Astrocyte of the spinal cord (primary cell): ENCODE measurements at regions not wholly inside any gene's neighbourhood (a gene's known extent, or its start where the extent isn't known, plus 50 kb on each side); places are given as distances from the start of the nearest gene placed in this dataset.
"Not testable (repeated sequence)": the region's sequence is repeated elsewhere in the genome, so short reads cannot be mapped to it uniquely, and the experiment has no call there.

Experiments used
- DNase-seq: peaks from one replicate; pipeline ENCODE4 v3.0.0; 2011; ENCODE audit warnings: low read depth, low spot score
- H3K4me3 ChIP-seq: 2 replicates; pipeline ENCODE4 v1.5.1; 2011; ENCODE audit warnings: low read depth, mild to moderate bottlenecking, low read length, moderate library complexity
- in situ Hi-C: cut with HindIII; loops from 2 replicates; pipeline ENCODE4 v1.10.0; 2017; ENCODE audit warnings: low sequenced_read_pairs
- TF ChIP-seq, protein P1 (sequence below): IDR thresholded peaks from 2 replicates; pipeline ENCODE4 v1.5.1; 2012; ENCODE audit warnings: low read depth, mild to moderate bottlenecking, low read length, inconsistent platforms

DNA sequence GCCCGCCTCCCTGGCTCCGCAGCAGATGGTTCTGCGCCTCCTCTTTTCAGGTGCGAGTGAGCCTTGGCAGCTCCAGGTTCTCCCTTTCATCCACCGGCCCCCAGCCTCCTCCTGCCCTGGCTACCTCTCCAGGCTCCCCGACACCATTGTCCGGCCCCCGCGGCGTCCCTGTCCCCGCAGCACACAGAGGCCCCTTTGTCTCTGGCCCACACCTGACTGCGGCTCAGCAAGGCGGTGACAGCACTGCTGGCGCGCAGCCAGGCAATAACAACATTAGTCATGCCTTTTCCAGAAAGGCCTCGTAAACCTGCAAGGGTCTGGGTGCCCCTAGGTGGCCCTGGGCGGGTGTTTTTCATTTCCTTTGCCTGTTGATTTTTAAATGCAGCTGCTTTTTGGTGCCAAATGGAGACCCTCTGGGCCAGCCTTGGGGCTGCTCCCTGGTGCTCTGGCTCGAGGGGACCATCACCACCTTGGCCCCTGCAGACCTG, 73.2 kb upstream of the MEDAG start:
- no peak overlapping the region for H3K4me3 ChIP-seq
- TF ChIP-seq, protein P1, sequence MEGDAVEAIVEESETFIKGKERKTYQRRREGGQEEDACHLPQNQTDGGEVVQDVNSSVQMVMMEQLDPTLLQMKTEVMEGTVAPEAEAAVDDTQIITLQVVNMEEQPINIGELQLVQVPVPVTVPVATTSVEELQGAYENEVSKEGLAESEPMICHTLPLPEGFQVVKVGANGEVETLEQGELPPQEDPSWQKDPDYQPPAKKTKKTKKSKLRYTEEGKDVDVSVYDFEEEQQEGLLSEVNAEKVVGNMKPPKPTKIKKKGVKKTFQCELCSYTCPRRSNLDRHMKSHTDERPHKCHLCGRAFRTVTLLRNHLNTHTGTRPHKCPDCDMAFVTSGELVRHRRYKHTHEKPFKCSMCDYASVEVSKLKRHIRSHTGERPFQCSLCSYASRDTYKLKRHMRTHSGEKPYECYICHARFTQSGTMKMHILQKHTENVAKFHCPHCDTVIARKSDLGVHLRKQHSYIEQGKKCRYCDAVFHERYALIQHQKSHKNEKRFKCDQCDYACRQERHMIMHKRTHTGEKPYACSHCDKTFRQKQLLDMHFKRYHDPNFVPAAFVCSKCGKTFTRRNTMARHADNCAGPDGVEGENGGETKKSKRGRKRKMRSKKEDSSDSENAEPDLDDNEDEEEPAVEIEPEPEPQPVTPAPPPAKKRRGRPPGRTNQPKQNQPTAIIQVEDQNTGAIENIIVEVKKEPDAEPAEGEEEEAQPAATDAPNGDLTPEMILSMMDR: no peak
- in situ Hi-C loops: no loop called here
- DNase-seq: peak; percentile 74

DNA sequence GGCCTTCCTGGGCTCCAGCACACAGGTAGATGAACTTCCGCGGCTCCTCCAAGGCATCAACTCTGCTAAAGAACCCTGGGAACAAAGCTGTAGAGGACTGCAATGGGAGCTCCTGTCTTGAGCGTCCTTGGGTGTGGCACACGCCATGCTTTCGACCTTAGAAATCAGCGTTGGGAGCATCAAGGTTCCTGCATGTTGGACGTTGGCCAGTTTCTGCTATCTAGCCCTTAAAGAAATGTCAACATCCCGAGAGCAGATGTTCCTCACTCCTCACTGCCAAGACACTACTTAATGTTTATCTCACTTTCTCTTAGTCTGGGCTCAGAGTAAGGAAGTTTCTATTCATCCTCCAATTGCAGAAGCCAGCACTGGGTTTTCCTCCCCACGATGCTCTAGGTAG, 70.6 kb upstream of the MEDAG start:
- DNase-seq: no peak
- no peak overlapping the region for H3K4me3 ChIP-seq
- TF ChIP-seq, protein P1: no peak
- in situ Hi-C loops: no loop called here

DNA sequence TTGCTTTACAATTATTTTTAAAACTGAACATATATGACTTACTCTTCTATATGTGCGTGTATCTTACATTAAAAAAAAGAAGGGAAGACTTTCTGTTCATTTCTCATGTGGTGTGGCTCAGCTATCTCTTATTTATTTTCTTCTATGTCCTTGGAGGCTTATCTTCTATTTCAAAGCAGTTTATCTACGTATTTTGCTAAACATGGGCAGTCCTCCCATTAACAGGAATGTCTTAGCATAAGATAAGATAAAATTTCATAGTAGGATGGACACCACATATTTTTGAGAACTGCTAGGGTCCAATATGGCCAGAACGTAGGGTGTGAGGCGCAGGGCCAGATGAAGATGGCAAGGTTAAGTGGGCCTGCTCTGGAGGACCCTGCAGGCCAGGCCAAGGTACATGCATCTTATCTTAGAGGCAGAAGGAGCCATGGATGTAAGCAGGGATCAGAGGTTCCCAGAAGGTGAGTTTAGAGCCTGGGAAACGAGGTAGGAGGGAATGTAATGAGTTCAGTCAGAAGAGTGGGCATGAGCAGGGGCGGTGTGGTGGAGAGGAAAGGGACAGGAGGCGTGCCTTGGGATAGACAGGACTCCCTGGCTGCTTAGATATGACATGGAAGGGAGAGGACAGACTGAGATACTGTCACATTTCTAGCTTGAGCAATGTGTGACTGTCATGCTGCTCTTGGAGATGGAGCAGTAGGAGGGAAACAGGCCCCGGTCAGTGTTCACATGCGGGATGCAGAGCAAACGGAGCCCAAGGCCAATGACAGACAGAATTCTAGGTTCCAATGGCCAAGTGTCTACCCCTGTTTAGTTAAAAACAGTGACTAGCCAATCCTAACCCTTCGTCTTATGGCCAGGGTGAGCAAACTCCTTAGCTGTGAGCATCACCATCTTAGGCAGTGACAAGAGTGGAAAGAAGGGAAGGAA, 68.6 kb upstream of the MEDAG start:
- in situ Hi-C loops: no loop called here
- TF ChIP-seq, protein P1: no peak
- no peak overlapping the region for H3K4me3 ChIP-seq
- DNase-seq: no peak

DNA sequence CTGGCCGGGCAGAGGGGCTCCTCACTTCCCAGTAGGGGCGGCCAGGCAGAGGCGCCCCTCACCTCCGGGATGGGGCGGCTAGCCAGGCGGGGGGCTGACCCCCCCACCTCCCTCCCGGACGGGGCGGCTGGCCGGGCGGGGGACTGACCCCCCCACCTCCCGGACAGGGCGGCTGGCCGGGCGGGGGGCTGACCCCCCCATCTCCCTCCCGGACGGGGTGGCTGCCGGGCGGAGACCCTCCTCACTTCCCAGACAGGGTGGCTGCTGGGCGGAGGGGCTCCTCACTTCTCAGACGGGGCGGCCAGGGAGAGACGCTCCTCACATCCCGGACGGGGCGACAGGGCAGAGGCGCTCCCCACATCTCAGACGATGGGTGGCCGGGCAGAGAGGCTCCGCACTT, 66.4 kb upstream of the MEDAG start:
- in situ Hi-C loops, DNase-seq, H3K4me3 ChIP-seq: not testable (repeated sequence)

DNA sequence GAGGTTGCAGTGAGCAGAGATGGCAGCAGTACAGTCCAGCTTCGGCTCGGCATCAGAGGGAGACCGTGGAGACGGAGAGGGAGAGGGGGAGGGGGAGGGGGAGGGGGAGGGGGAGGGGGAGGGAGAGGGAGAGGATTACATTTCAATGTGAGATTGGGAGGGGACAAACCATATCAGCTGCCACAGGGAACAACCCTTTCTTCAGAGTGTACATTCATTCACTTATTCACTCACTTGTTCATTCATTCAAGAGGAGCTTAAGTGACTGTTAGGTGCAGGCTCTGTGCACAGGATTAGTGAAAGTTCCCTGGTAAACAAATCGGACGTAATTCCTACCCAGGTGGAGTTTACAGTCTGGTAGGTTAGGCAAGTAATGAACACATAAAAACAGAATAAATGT, 65.6 kb upstream of the MEDAG start:
- DNase-seq: no peak
- in situ Hi-C loops: no loop called here
- H3K4me3 ChIP-seq: no peak overlapping the region
- TF ChIP-seq, protein P1: no peak

DNA sequence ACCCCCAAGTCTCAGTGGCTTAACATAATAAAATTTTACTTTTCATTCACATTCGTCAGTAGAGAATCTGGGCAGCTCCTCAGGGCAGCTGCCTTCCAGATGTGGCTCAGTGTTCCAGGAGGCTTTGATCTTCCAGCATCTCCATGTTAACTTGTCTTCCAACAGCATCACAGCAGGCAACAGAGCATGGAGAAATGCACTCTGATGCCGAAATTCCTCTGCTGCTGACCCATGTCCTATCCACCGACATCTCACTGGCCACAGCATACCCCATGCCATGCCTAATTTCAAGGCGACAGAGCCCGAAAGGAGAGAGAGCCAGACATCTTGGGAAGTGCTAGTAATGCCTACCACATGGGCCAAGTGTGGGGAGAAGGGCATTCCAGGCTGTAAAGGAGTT, 64.9 kb upstream of the MEDAG start:
- no peak overlapping the region for H3K4me3 ChIP-seq
- in situ Hi-C loops: no loop called here
- DNase-seq: peak; percentile 47
- TF ChIP-seq, protein P1: no peak

DNA sequence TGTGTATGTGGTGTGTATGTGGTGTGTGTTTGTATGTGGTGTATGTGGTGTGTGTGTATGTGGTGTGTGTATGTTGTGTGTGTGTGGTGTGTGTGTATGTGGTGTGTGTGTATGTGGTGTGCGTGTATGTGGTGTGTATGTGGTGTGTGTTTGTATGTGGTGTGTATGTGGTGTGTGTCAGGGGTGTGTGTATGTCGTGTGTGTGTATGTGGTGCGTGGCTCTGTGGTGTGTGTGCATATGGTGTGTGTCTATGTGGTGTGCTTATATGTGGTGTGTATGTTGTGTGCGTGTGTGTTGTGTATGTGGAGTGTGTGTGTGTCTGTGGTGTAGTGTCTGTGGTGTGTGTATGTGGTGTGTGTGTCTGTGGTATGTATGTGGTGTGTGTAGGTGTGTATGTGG, 62.5 kb upstream of the MEDAG start:
- no peak for DNase-seq
- TF ChIP-seq, protein P1: no peak
- in situ Hi-C loops: no loop called here
- no peak overlapping the region for H3K4me3 ChIP-seq
